K562 (cell line): ENCODE measurements at regions not wholly inside any gene's neighbourhood (a gene's known extent, or its start where the extent isn't known, plus 50 kb on each side); places are given as distances from the start of the nearest gene placed in this dataset.

Experiments used
- ATAC-seq: fragments of 200-7000 bp; cut with Tn5 transposase; 3 replicates; pipeline ENCODE4 v1.9.1; 2020; ENCODE audit warnings: moderate library complexity
- BruUV-seq: library from RNA; stranded (reverse); fragments of 400-500 nt; replicated peaks from 2 replicates; lab custom pipeline; 2021; lab: Mats Ljungman, UMichigan
- CTCF ChIA-PET: fragments of 300-600 bp; formaldehyde crosslinking; extraction: SDS; loops from one replicate; lab custom pipeline; 2021; ENCODE audit warnings: low intra/inter-chr PET ratio; lab: Yijun Ruan, JAX
- POLR2A ChIA-PET: fragments of 300-600, 350-650 bp; sonication (Branson Sonifier 250); formaldehyde crosslinking; extraction: SDS; loops from one replicate; lab custom pipeline; 2021; ENCODE audit warnings: antibody characterized with exemption, inconsistent platforms; lab: Yijun Ruan, JAX
- DNase-seq, 4 experiments: peaks; one replicate each; pipeline versions ENCODE4 v3.0.0 to v3.0.0-alpha.2; 2011 to 2018; ENCODE audit warnings: low spot score in 3 of 4, mixed read lengths in 3 of 4; ENCODE audit errors: extremely low read depth in 1 of 4
- FAIRE-seq: peaks from 2 replicates; lab custom pipeline; 2011; peaks lifted over from hg19 to GRCh38; lab: Jason Lieb, UNC
- H2AFZ ChIP-seq: 2 replicates; pipeline ENCODE4 v1.6.0; 2011; ENCODE audit warnings: low read depth, low read length, control low read depth, inconsistent platforms
- H3K27ac ChIP-seq: fragments of 200-600 bp; 3 replicates; pipeline ENCODE4 v1.8.0; 2011; ENCODE audit warnings: low read depth, mild to moderate bottlenecking, control low read depth, inconsistent platforms, low read length, moderate library complexity, mixed read lengths; ENCODE audit errors: extremely low read depth
- H3K27me3 ChIP-seq, 2 experiments: fragments of 300-600 bp in 1 of 2; 2 replicates in 1 of 2; 3 replicates in 1 of 2; pipeline versions ENCODE4 v1.6.0 to v1.8.0; 2011; ENCODE audit warnings: inconsistent platforms in 2 of 2, low read length in 2 of 2, mild to moderate bottlenecking in 1 of 2, mixed read lengths in 1 of 2, moderate library complexity in 1 of 2; ENCODE audit not compliant: control insufficient read depth in 2 of 2, insufficient read depth in 2 of 2
- H3K36me3 ChIP-seq: fragments of 300-600 bp; 3 replicates; pipeline ENCODE4 v1.8.0; 2011; ENCODE audit warnings: mild to moderate bottlenecking, low read length, inconsistent platforms; ENCODE audit not compliant: control insufficient read depth, insufficient read depth
- H3K4me1 ChIP-seq, 2 experiments: fragments of 200-600 bp in 1 of 2; replicated peaks in 1 of 2; 2 replicates in 1 of 2; 3 replicates in 1 of 2; pipeline versions ENCODE4 v1.5.1 to v1.8.0; 2011; ENCODE audit warnings: inconsistent platforms in 2 of 2, low read length in 2 of 2, mild to moderate bottlenecking in 1 of 2, mixed read lengths in 1 of 2, moderate library complexity in 1 of 2; ENCODE audit not compliant: control insufficient read depth in 2 of 2, insufficient read depth in 2 of 2
- H3K4me2 ChIP-seq: 2 replicates; pipeline ENCODE4 v1.6.1; 2011; ENCODE audit warnings: low read length, control low read depth, inconsistent platforms, mixed read lengths; ENCODE audit not compliant: insufficient read depth
- H3K4me3 ChIP-seq: fragments of 200-600 bp; sonication (generic), shearing (Covaris generic); 2 replicates; pipeline ENCODE4 v1.5.1; 2016; ENCODE audit warnings: control low read depth, inconsistent platforms
- H3K79me2 ChIP-seq: fragments of 200-600 bp; 3 replicates; pipeline ENCODE4 v1.8.0; 2011; ENCODE audit warnings: low read length, inconsistent platforms; ENCODE audit not compliant: control insufficient read depth, insufficient read depth
- H3K9ac ChIP-seq, 2 experiments: 2 replicates each; pipeline versions ENCODE4 v1.6.0 to v1.6.1; 2011; ENCODE audit warnings: low read depth in 2 of 2, low read length in 2 of 2, control low read depth in 1 of 2, inconsistent platforms in 1 of 2, mild to moderate bottlenecking in 1 of 2, mixed read lengths in 1 of 2; ENCODE audit not compliant: insufficient read depth in 1 of 2
- H3K9me1 ChIP-seq: one replicate; pipeline ENCODE4 v1.6.0; 2011; ENCODE audit warnings: inconsistent platforms, mild to moderate bottlenecking, low read length, moderate library complexity; ENCODE audit not compliant: control insufficient read depth, insufficient read depth
- H3K9me3 ChIP-seq: replicated peaks from 2 replicates; pipeline ENCODE4 v1.5.1; 2011; ENCODE audit warnings: low read depth, low read length, inconsistent platforms; ENCODE audit not compliant: control insufficient read depth, insufficient read depth
- H4K20me1 ChIP-seq: replicated peaks from 2 replicates; pipeline ENCODE4 v1.6.1; 2011; ENCODE audit warnings: low read length, inconsistent platforms, mixed read lengths; ENCODE audit not compliant: control insufficient read depth, insufficient read depth
- GABPA ChIP-seq: fragments of 200-800 bp; sonication (Bioruptor generic); conservative IDR thresholded peaks from 2 replicates; pipeline ENCODE4 v1.6.1; 2016; ENCODE audit warnings: low read depth, missing genetic modification characterization, missing compliant biosample characterization
- MXI1 ChIP-seq: IDR thresholded peaks from 2 replicates; pipeline ENCODE4 v1.6.1; 2011; ENCODE audit warnings: low read depth, mild to moderate bottlenecking, improper control_type of control experiment, low read length
- SREBF2 ChIP-seq: sonication (generic); formaldehyde crosslinking; IDR thresholded peaks from 2 replicates; pipeline ENCODE4 v1.4.0; 2020; ENCODE audit warnings: mild to moderate bottlenecking, missing genetic modification reagents
- ZBTB40 ChIP-seq, 2 experiments: fragments of 450-650 bp in 1 of 2; sonication (generic) in 1 of 2; formaldehyde crosslinking in 1 of 2; IDR thresholded peaks; 2 replicates each; pipeline versions ENCODE4 v1.7.1 to v1.9.0; 2016 to 2022; ENCODE audit warnings: inconsistent platforms in 1 of 2, mild to moderate bottlenecking in 1 of 2, missing genetic modification reagents in 1 of 2
- ZNF146 ChIP-seq: IDR thresholded peaks from one replicate; pipeline ENCODE4 v1.6.1; 2018; ENCODE audit warnings: missing compliant biosample characterization; ENCODE audit not compliant: unreplicated experiment
- ZNF830 ChIP-seq: fragments of 250-450 bp; sonication (Bioruptor Pico); IDR thresholded peaks from 2 replicates; pipeline ENCODE4 v1.5.0; 2021; ENCODE audit warnings: mild to moderate bottlenecking
- WGBS: fragments of 100-300 bp; shearing (Covaris generic); methylation state at CpG from one replicate; pipeline ENCODE4 v1.1.6; 2016; ENCODE audit warnings: low coverage, mixed read lengths; ENCODE audit not compliant: insufficient coverage; ENCODE audit errors: missing lambda C conversion rate; 5-methylcytosine and 5-hydroxymethylcytosine counted together
- in situ Hi-C: fragments of 300-500 bp; cut with MboI; formaldehyde crosslinking; loops from 4 replicates; pipeline ENCODE4 v1.15.0; 2018; ENCODE audit warnings: inconsistent platforms, mixed read lengths
- intact Hi-C: fragments of 100-400 bp; cut with micrococcal nuclease; formaldehyde crosslinking; loops from 2 replicates; pipeline ENCODE4 v1.14.2; 2022

DNA sequence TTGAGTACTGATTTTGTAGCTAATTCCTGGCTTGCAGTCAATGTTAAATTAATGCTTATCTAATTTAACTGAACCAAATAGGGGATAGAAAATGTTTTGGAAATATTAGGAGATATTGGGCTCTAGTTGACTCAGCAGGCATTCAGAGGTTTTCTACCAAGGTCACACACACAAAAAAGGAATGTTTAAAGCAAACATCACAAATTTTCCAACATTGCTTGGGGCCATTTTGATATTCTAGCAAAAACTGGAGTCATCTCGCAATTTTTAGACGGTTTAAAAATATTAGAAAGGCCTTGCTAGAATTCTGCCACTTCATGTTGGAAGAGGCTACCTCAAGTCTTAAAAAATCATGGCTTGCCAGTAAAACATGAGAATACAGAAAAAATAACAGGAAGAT is 2082.1 kb upstream of the RAG2 start:
- no peak overlapping the region for H3K4me2 ChIP-seq
- H3K27me3 ChIP-seq: no peaks in the 10 kb centered on the region
- H3K9ac ChIP-seq: no peak overlapping the region
- no peak overlapping the region for H3K4me3 ChIP-seq
- DNase-seq (no peak), ATAC-seq (no peak), FAIRE-seq (no peak)
- ChIA-PET POLR2A (interaction anchor here (1.1 kb wide), 1 partner anchor 17 kb away, joined by 3 read pairs; no protein-coding TSS in a partner anchor), CTCF (no interaction called here)
- H3K79me2 ChIP-seq: no peaks in the 10 kb centered on the region
- no peaks in the 10 kb centered on the region for H3K36me3 ChIP-seq
- intact Hi-C loops (no loop called here), in situ Hi-C loops (no loop called here)
- H3K9me1 ChIP-seq: no peaks in the 10 kb centered on the region
- BruUV-seq: no TSS peak
- H3K4me1 ChIP-seq: no peaks in the 10 kb centered on the region
- H3K9me3 ChIP-seq: no peaks in the 10 kb centered on the region
- no peak overlapping the region for H3K27ac ChIP-seq
- 14% methylated on average over 2 of the region's 2 CpGs for WGBS
- no peak overlapping the region for H2AFZ ChIP-seq
- no peaks in the 10 kb centered on the region for H4K20me1 ChIP-seq
- TF ChIP-seq ZBTB40 (IDR thresholded peaks at IDR 0.05) (no peak), ZBTB40 (CRISPR knock-in tag; IDR thresholded peaks at IDR 0.05) (no peak), ZNF146 (no peak), ZNF830 (CRISPR knock-in tag) (no peak), GABPA (tag) (no peak), MXI1 (no peak), SREBF2 (CRISPR knock-in tag) (no peak)
